AG09319 (cell line): ENCODE measurements at regions not wholly inside any gene's neighbourhood (a gene's known extent, or its start where the extent isn't known, plus 50 kb on each side); places are given as distances from the start of the nearest gene placed in this dataset.

Experiments
- DNase-seq: peaks from one replicate; pipeline ENCODE4 v3.0.0-alpha.2; 2010; ENCODE audit warnings: low read depth; ENCODE audit errors: extremely low read depth
- CTCF ChIP-seq: IDR thresholded peaks from 2 replicates; pipeline ENCODE4 v1.5.1; 2011; ENCODE audit warnings: low read depth, mild to moderate bottlenecking, inconsistent platforms, low read length, moderate library complexity

- DNase-seq = no peak
- TF ChIP-seq CTCF = no peak
Measured at GRCh38 chr6:141288947-141289346, 843.8 kb upstream of the GJE1 start.

DNA sequence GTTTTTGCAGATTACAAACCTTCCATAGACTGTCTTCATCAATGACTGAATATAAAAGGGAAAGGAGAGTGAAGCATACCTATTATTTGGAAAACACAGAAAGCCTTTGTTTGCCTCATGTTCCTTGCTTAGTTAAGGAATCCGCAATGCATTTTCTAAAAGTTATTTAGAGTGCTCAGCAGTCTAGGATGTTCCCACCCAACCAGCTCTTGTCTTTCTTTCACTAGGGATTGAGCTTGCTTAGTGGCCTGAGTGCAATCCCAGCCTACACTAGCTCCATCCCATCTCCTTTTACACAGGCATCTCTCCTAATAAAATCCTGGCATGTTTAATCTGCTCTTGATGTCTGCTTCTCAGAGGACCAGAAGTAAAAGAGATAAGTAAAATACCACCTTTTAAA, 850.5 kb upstream of the GJE1 start:
- no peak for DNase-seq
- TF ChIP-seq CTCF = no peak

GRCh38 chr6:141269684-141270083, 863.0 kb upstream of the GJE1 start:
- no peak for DNase-seq
- no peak for TF ChIP-seq CTCF

DNA sequence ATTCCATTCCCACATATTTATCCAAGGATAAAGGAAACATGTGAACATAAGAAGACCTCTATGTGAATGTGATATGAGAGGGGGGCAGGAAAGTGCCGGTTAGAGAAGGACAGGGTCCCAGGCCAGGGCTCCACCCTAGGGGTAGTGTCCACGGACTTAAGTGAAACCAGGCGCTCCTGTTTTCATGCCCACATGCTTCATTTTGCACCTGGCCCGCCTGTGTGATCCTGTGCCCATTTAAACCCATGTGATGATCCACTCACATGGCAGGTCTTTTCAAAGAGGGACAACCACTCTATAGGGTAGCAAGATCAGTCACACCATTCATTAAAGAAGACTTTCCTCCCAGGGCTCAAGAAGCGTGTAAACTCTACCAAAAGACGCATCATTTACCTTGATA, 865.3 kb upstream of the GJE1 start:
- no peak for DNase-seq
- no peak for TF ChIP-seq CTCF

- TF ChIP-seq CTCF = no peak
- DNase-seq = no peak
Measured at GRCh38 chr6:141265756-141266623, 866.7 kb upstream of the GJE1 start.

GRCh38 chr6:141264101-141264500, 868.6 kb upstream of the GJE1 start:
- DNase-seq = no peak
- TF ChIP-seq CTCF = no peak

DNA sequence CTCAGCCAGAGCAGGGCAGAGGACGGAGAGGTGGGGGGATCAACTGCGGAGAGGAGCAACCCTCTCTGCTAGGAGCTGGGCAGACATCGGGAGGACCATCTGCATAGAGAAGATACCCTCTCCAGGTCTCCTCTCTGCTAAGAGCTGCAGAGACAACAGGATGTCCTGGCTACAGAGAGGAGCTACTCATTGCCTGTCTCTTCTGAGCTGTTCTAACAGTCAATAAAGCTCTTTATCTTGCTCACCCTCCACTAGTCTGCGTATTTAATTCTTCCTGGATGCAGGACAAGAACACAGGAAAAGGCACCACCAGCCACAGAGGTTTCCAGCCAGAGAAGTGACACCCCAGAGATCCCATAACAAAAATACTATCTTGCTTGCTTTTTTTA, 871.1 kb upstream of the GJE1 start:
- DNase-seq = no peak
- no peak for TF ChIP-seq CTCF
